ENCODE measurements at regions not wholly inside any gene's neighbourhood (a gene's known extent, or its start where the extent isn't known, plus 50 kb on each side); places are given as distances from the start of the nearest gene placed in this dataset.

GRCh38 chr14:53858345-53858684 is 98.3 kb downstream of the BMP4 start:
- intact Hi-C loops (cut with DNase I, micrococcal nuclease): no loop called here
- no peaks in the 10 kb centered on the region for H3K4me1 ChIP-seq (ENCODE audit: low read depth)
- H3K36me3 ChIP-seq (ENCODE audit: low read depth): no peaks in the 10 kb centered on the region
- H3K9me3 ChIP-seq: no peaks in the 10 kb centered on the region
- H3K4me3 ChIP-seq: no peak overlapping the region
- TF ChIP-seq, protein P1, sequence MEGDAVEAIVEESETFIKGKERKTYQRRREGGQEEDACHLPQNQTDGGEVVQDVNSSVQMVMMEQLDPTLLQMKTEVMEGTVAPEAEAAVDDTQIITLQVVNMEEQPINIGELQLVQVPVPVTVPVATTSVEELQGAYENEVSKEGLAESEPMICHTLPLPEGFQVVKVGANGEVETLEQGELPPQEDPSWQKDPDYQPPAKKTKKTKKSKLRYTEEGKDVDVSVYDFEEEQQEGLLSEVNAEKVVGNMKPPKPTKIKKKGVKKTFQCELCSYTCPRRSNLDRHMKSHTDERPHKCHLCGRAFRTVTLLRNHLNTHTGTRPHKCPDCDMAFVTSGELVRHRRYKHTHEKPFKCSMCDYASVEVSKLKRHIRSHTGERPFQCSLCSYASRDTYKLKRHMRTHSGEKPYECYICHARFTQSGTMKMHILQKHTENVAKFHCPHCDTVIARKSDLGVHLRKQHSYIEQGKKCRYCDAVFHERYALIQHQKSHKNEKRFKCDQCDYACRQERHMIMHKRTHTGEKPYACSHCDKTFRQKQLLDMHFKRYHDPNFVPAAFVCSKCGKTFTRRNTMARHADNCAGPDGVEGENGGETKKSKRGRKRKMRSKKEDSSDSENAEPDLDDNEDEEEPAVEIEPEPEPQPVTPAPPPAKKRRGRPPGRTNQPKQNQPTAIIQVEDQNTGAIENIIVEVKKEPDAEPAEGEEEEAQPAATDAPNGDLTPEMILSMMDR (IDR thresholded peaks at IDR 0.05): no peak
- ATAC-seq: no peak
- no peak for DNase-seq

DNA sequence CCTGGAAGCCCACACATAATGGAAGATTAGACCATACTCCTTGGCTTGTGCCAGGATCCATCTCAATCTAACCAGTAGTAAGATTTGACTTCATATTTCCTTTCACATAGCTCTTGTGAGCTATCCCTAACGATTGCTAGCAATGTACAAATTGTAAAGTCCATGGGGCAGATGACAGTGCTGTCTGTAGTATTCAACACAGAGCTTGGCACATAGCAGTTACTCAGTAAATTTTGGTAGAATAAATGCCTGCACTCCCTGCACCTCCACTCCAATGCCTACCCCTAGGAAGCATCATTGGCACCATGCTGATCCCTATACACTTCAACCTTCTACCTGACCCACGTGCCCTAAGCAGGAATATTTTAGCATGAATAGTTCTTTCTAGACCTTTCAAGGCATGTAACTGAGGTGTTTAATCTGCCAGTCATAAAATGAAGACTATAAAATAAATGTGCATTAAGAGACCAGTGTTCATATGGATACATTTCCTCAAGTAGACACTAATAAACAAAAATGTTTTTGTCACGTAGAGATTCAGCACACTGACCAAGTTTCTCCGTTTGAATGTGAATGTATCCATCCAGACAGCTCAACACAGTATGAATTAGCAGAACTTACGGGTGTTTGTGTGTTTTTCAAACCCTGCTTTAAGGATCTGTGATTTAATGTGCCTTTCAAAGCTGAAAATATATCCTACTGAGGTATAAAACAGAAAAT is 98.8 kb downstream of the BMP4 start:
- Histone ChIP-seq H3K9me3 (no peaks in the 10 kb centered on the region), H3K4me1 (ENCODE audit: low read depth) (no peaks in the 10 kb centered on the region), H3K4me3 (no peak overlapping the region), H3K36me3 (ENCODE audit: low read depth) (no peaks in the 10 kb centered on the region)
- TF ChIP-seq, protein P1 (IDR thresholded peaks at IDR 0.05): no peak
- intact Hi-C loops (cut with DNase I, micrococcal nuclease): no loop called here
- ATAC-seq (peak; percentile 20), DNase-seq (no peak)

DNA sequence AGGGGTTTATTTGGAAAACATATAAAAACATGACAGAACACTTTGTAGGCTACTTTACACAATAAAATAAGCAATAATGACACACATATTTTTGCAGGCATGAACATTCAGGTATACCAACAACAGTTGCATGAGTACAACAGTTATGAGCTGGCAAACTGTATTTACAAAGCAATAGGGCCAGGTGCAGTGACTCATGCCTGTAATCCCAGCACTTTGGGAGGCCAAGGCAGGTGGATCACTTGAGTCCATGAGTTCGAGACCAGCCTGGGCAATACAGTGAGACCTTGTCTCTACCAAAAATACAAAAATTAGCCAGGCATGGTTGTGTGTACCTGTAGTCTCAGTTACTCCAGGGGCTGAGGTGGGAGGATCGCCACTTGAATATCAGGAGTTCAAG is 101.1 kb downstream of the BMP4 start:
- DNase-seq (no peak), ATAC-seq (peak; percentile 65)
- no peaks in the 10 kb centered on the region for H3K4me1 ChIP-seq (ENCODE audit: low read depth)
- no peaks in the 10 kb centered on the region for H3K9me3 ChIP-seq
- H3K36me3 ChIP-seq (ENCODE audit: low read depth): no peaks in the 10 kb centered on the region
- H3K4me3 ChIP-seq: no peak overlapping the region
- TF ChIP-seq, protein P1 (IDR thresholded peaks at IDR 0.05): no peak
- intact Hi-C loops (cut with DNase I, micrococcal nuclease): no loop called here

GRCh38 chr14:53855127-53855526 is 101.5 kb downstream of the BMP4 start:
- TF ChIP-seq, protein P1 (IDR thresholded peaks at IDR 0.05): no peak
- no peak overlapping the region for H3K4me3 ChIP-seq
- DNase-seq (no peak), ATAC-seq (peak; percentile 90)
- no peaks in the 10 kb centered on the region for H3K36me3 ChIP-seq (ENCODE audit: low read depth)
- H3K9me3 ChIP-seq: no peaks in the 10 kb centered on the region
- H3K4me1 ChIP-seq (ENCODE audit: low read depth): no peaks in the 10 kb centered on the region
- intact Hi-C loops (cut with DNase I, micrococcal nuclease): no loop called here

DNA sequence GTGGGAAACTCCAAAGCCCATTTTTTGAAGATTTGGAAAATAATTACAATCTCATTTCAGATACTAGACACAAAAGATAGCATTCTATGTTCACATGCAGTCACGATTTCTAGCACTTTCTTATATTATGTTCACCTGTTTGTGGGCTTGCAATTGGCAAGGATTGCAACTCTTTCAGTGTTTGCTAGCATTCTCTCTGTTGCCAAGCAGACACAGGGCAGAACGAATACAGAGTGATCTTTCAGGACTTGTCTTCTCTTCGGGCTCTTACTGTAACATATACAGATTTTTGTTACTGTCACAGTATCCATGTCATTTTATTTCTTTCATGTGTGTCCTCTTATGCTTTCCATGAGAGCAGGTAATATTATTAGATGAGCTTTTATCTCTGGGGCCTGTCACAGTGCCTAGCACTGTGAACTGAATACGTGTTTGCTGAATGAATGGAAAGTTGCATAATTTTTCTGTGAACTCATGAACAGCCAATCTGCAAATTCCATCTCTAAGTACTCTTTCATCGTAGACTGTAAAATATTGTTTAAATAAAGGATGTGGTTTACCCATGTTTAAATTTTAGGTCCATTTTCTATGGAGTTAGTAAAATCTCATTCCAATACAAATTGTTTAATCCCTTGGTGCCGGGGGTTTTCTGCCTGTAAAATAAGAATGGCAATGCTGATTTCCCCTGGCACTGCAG is 105.1 kb downstream of the BMP4 start:
- Histone ChIP-seq H3K36me3 (ENCODE audit: low read depth) (no peaks in the 10 kb centered on the region), H3K9me3 (no peaks in the 10 kb centered on the region), H3K4me1 (ENCODE audit: low read depth) (no peaks in the 10 kb centered on the region), H3K4me3 (no peak overlapping the region)
- DNase-seq (no peak), ATAC-seq (no peak)
- intact Hi-C loops (cut with DNase I, micrococcal nuclease): no loop called here
- TF ChIP-seq, protein P1 (IDR thresholded peaks at IDR 0.05): no peak

Measured in mucosa of descending colon (tissue), 3 donors.